ENCODE measurements at regions not wholly inside any gene's neighbourhood (a gene's known extent, or its start where the extent isn't known, plus 50 kb on each side); places are given as distances from the start of the nearest gene placed in this dataset.

- Histone ChIP-seq H3K9ac (replicated peaks; ENCODE audit: extremely low read depth, insufficient read depth, low read length) (no peak overlapping the region), H3K79me2 (ENCODE audit: control insufficient read depth, insufficient read depth, low read length) (no peaks in the 10 kb centered on the region), H3K4me2 (ENCODE audit: insufficient read depth, low read length) (no peak overlapping the region), H3K9me1 (replicated peaks; ENCODE audit: control insufficient read depth, extremely low read depth, insufficient read depth, low read length) (no peaks in the 10 kb centered on the region), H3K27me3 (ENCODE audit: control insufficient read depth in 2 of 2, insufficient read depth in 2 of 2, low read length in 2 of 2) (no peaks in the 10 kb centered on the region), H3K4me3 (replicated peaks in 1 of 3; ENCODE audit: insufficient read depth in 1 of 3, low read depth in 1 of 3, low read length in 3 of 3) (no peak overlapping the region), H2AFZ (ENCODE audit: low read depth, low read length) (no peak overlapping the region), H3K36me3 (ENCODE audit: control insufficient read depth in 2 of 2, extremely low read depth in 1 of 2, insufficient read depth in 2 of 2, low read length in 2 of 2) (no peaks in the 10 kb centered on the region), H3K27ac (ENCODE audit: insufficient read depth, low read depth, low read length) (no peak overlapping the region), H3K4me1 (ENCODE audit: control insufficient read depth, extremely low read depth, insufficient read depth, low read length) (no peaks in the 10 kb centered on the region), H3K9me3 (replicated peaks; ENCODE audit: control insufficient read depth, insufficient read depth, low read length) (peaks cover 3% of the 10 kb centered on the region), H4K20me1 (replicated peaks; ENCODE audit: control insufficient read depth, extremely low read depth, insufficient read depth, low read length) (no peaks in the 10 kb centered on the region)
- CTCF ChIA-PET = no interaction called here
- TF ChIP-seq POLR2A (IDR thresholded peaks at IDR 0.05; ENCODE audit: low read depth, low read length) (no peak), MYC (IDR thresholded peaks at IDR 0.05; ENCODE audit: low read depth, low read length) (no peak)
- FAIRE-seq (no peak), DNase-seq (ENCODE audit: low read depth, low spot score) (no peak)
- no TSS peak for BruUV-seq (replicated peaks)
- dilution Hi-C loops (cut with MboI; ENCODE audit: extremely low pct_ligation_motif_present, low sequenced_read_pairs) (no loop called here), intact Hi-C loops (cut with micrococcal nuclease) (no loop called here)
- POLR2A ChIA-PET = no interaction called here
Measured at GRCh38 chr5:167779644-167780043, 511.8 kb upstream of the WWC1 start.

GRCh38 chr5:167780177-167780576, 511.3 kb upstream of the WWC1 start:
- dilution Hi-C loops (cut with MboI; ENCODE audit: extremely low pct_ligation_motif_present, low sequenced_read_pairs) = no loop called here

More at GRCh38 chr5:167780177-167780576, 511.3 kb upstream of the WWC1 start:
- Histone ChIP-seq H3K9me1 (replicated peaks; ENCODE audit: control insufficient read depth, extremely low read depth, insufficient read depth, low read length) (no peaks in the 10 kb centered on the region), H3K4me1 (ENCODE audit: control insufficient read depth, extremely low read depth, insufficient read depth, low read length) (no peaks in the 10 kb centered on the region), H2AFZ (ENCODE audit: low read depth, low read length) (no peak overlapping the region), H3K27ac (ENCODE audit: insufficient read depth, low read depth, low read length) (no peak overlapping the region), H3K79me2 (ENCODE audit: control insufficient read depth, insufficient read depth, low read length) (no peaks in the 10 kb centered on the region), H3K9me3 (replicated peaks; ENCODE audit: control insufficient read depth, insufficient read depth, low read length) (peaks cover 3% of the 10 kb centered on the region), H3K27me3 (ENCODE audit: control insufficient read depth in 2 of 2, insufficient read depth in 2 of 2, low read length in 2 of 2) (no peaks in the 10 kb centered on the region), H3K4me3 (replicated peaks in 1 of 3; ENCODE audit: insufficient read depth in 1 of 3, low read depth in 1 of 3, low read length in 3 of 3) (no peak overlapping the region), H3K36me3 (ENCODE audit: control insufficient read depth in 2 of 2, extremely low read depth in 1 of 2, insufficient read depth in 2 of 2, low read length in 2 of 2) (no peaks in the 10 kb centered on the region), H3K9ac (replicated peaks; ENCODE audit: extremely low read depth, insufficient read depth, low read length) (no peak overlapping the region), H3K4me2 (ENCODE audit: insufficient read depth, low read length) (no peak overlapping the region), H4K20me1 (replicated peaks; ENCODE audit: control insufficient read depth, extremely low read depth, insufficient read depth, low read length) (no peaks in the 10 kb centered on the region)
- TF ChIP-seq MAX (IDR thresholded peaks at IDR 0.05; ENCODE audit: insufficient read depth, insufficient read length) = no peak
- TF ChIP-seq GATA2 (IDR thresholded peaks at IDR 0.05; ENCODE audit: insufficient read depth, insufficient read length, low read depth, low read length) = no peak
- TF ChIP-seq CTCF (IDR thresholded peaks at IDR 0.05; ENCODE audit: extremely low read depth in 1 of 2, insufficient read depth in 1 of 2, low read depth in 1 of 2, low read length in 2 of 2) = no peak
- no peak for TF ChIP-seq POLR2AphosphoS5 (IDR thresholded peaks at IDR 0.05; ENCODE audit: insufficient read depth, low read depth, low read length)
- TF ChIP-seq FOS (IDR thresholded peaks at IDR 0.05; ENCODE audit: borderline replicate concordance, insufficient read depth, low read length) = no peak
- TF ChIP-seq MYC (IDR thresholded peaks at IDR 0.05; ENCODE audit: low read depth, low read length) = no peak
- no peak for TF ChIP-seq JUN (IDR thresholded peaks at IDR 0.05; ENCODE audit: borderline replicate concordance, insufficient read depth, insufficient read length, low read depth)
- TF ChIP-seq POLR2A (IDR thresholded peaks at IDR 0.05; ENCODE audit: low read depth, low read length) = no peak
- TF ChIP-seq EZH2 (IDR thresholded peaks at IDR 0.05; ENCODE audit: borderline replicate concordance, low read depth, low read length, severe bottlenecking) = no peak
- CTCF ChIA-PET = no interaction called here
- FAIRE-seq (no peak), DNase-seq (ENCODE audit: low read depth, low spot score) (no peak)
- no TSS peak for BruUV-seq (replicated peaks)
- POLR2A ChIA-PET = no interaction called here
- intact Hi-C loops (cut with micrococcal nuclease) = no loop called here

Data from endothelial cell of umbilical vein (primary cell).